Transverse colon (tissue), 3 donors: ENCODE measurements at regions not wholly inside any gene's neighbourhood (a gene's known extent, or its start where the extent isn't known, plus 50 kb on each side); places are given as distances from the start of the nearest gene placed in this dataset.

Experiments
- CTCF ChIP-seq, 5 experiments: fragments of 200-600 bp in 3 of 5; fragments of 450-650 bp in 2 of 5; sonication (generic) in 3 of 5; IDR thresholded peaks; 1 replicate in 2 of 5; 2 replicates in 3 of 5; pipeline ENCODE4 v1.5.1; 2016 to 2017; ENCODE audit warnings: antibody characterized with exemption in 5 of 5, inconsistent platforms in 3 of 5, mild to moderate bottlenecking in 2 of 5, moderate library complexity in 1 of 5
- POLR2A ChIP-seq: fragments of 450-650 bp; IDR thresholded peaks from one replicate; pipeline ENCODE4 v1.6.1; 2016; ENCODE audit warnings: antibody characterized with exemption, mild to moderate bottlenecking, moderate library complexity

GRCh38 chr7:66539902-66540375 lies 88.7 kb upstream of the KCTD7 start:
- TF ChIP-seq CTCF (IDR thresholded peaks at IDR 0.05) (no peak), POLR2A (no peak)
